ENCODE measurements at regions not wholly inside any gene's neighbourhood (a gene's known extent, or its start where the extent isn't known, plus 50 kb on each side); places are given as distances from the start of the nearest gene placed in this dataset.

- TF ChIP-seq, protein P1, sequence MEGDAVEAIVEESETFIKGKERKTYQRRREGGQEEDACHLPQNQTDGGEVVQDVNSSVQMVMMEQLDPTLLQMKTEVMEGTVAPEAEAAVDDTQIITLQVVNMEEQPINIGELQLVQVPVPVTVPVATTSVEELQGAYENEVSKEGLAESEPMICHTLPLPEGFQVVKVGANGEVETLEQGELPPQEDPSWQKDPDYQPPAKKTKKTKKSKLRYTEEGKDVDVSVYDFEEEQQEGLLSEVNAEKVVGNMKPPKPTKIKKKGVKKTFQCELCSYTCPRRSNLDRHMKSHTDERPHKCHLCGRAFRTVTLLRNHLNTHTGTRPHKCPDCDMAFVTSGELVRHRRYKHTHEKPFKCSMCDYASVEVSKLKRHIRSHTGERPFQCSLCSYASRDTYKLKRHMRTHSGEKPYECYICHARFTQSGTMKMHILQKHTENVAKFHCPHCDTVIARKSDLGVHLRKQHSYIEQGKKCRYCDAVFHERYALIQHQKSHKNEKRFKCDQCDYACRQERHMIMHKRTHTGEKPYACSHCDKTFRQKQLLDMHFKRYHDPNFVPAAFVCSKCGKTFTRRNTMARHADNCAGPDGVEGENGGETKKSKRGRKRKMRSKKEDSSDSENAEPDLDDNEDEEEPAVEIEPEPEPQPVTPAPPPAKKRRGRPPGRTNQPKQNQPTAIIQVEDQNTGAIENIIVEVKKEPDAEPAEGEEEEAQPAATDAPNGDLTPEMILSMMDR (IDR thresholded peaks at IDR 0.05), result no peak
- TF ChIP-seq POLR2AphosphoS5 (IDR thresholded peaks at IDR 0.05) (no peak), POLR2A (IDR thresholded peaks at IDR 0.05) (no peak)
These were observed 259.6 kb upstream of the ZNF717 start for GRCh38 chr3:76044601-76045600.

All from breast epithelium (tissue), 3 donors.